Fibroblast of peridontal ligament (primary cell): ENCODE measurements at regions not wholly inside any gene's neighbourhood (a gene's known extent, or its start where the extent isn't known, plus 50 kb on each side); places are given as distances from the start of the nearest gene placed in this dataset.

Source experiments
- DNase-seq: peaks from one replicate; pipeline ENCODE4 v3.0.0-alpha.2; 2010; ENCODE audit errors: extremely low read depth

GRCh38 chr1:59022799-59023198 lies 239.0 kb upstream of the JUN start:
- DNase-seq, result no peak

GRCh38 chr1:59025201-59025600 lies 241.4 kb upstream of the JUN start:
- peak; percentile 50 for DNase-seq

- DNase-seq, result peak; percentile 70
Observed at GRCh38 chr1:59025898-59026426, 242.1 kb upstream of the JUN start.

GRCh38 chr1:59026472-59026948 lies 242.7 kb upstream of the JUN start:
- peak; percentile 76 for DNase-seq

- DNase-seq, result no peak
Observed at GRCh38 chr1:59027177-59027576, 243.3 kb upstream of the JUN start.

- DNase-seq, result no peak
Observed at GRCh38 chr1:59028048-59028447, 244.2 kb upstream of the JUN start.

- no peak for DNase-seq
Observed at GRCh38 chr1:59029411-59030167, 245.7 kb upstream of the JUN start.

- no peak for DNase-seq
Observed at GRCh38 chr1:59032228-59032627, 248.4 kb upstream of the JUN start.

- no peak for DNase-seq
Observed at GRCh38 chr1:59033761-59034160, 249.9 kb upstream of the JUN start.

GRCh38 chr1:59034925-59035324 lies 251.1 kb upstream of the JUN start:
- DNase-seq, result no peak

GRCh38 chr1:59039551-59039950 lies 255.7 kb upstream of the JUN start:
- no peak for DNase-seq

- DNase-seq, result no peak
Observed at GRCh38 chr1:59040486-59040885, 256.4 kb upstream of the FGGY start.

- peak; percentile 57 for DNase-seq
Observed at GRCh38 chr1:59041646-59042277, 255.1 kb upstream of the FGGY start.

- DNase-seq, result peak; percentile 80
Observed at GRCh38 chr1:59043796-59044195, 253.1 kb upstream of the FGGY start.

GRCh38 chr1:59044535-59045121 lies 252.3 kb upstream of the FGGY start:
- no peak for DNase-seq

- DNase-seq, result no peak
Observed at GRCh38 chr1:59045137-59045536, 251.8 kb upstream of the FGGY start.

- DNase-seq, result no peak
Observed at GRCh38 chr1:59045636-59046035, 251.3 kb upstream of the FGGY start.

GRCh38 chr1:59046134-59046533 lies 250.8 kb upstream of the FGGY start:
- DNase-seq, result no peak

GRCh38 chr1:59046730-59047157 lies 250.2 kb upstream of the FGGY start:
- peak; percentile 38 for DNase-seq

GRCh38 chr1:59051007-59051406 lies 245.9 kb upstream of the FGGY start:
- DNase-seq, result no peak

- DNase-seq, result peak; percentile 35
Observed at GRCh38 chr1:59052166-59052590, 244.7 kb upstream of the FGGY start.

GRCh38 chr1:59054172-59054571 lies 242.7 kb upstream of the FGGY start:
- no peak for DNase-seq
